AG04450 (cell line): ENCODE measurements at regions not wholly inside any gene's neighbourhood (a gene's known extent, or its start where the extent isn't known, plus 50 kb on each side); places are given as distances from the start of the nearest gene placed in this dataset.
"Not testable (repeated sequence)": the region's sequence is repeated elsewhere in the genome, so short reads cannot be mapped to it uniquely, and the experiment has no call there.

ENCODE experiments used
- CTCF ChIA-PET: fragments of 300-600, 350-600 bp; formaldehyde crosslinking; extraction: SDS; loops from one replicate; lab custom pipeline; 2022; ENCODE audit warnings: antibody characterized with exemption, inconsistent platforms; lab: Charles Lee
- POLR2A ChIA-PET: fragments of 350-600 bp; formaldehyde crosslinking; extraction: SDS; loops from one replicate; lab custom pipeline; 2021; ENCODE audit warnings: antibody characterized with exemption, inconsistent platforms; lab: Yijun Ruan, JAX
- DNase-seq: peaks from one replicate; pipeline ENCODE4 v3.0.0-alpha.2; 2011; ENCODE audit warnings: low read depth, low spot score
- H3K27ac ChIP-seq: one replicate; pipeline ENCODE4 v1.5.1; 2012; ENCODE audit warnings: low read depth, low read length, control low read depth
- H3K27me3 ChIP-seq: one replicate; pipeline ENCODE4 v1.6.0; 2012; ENCODE audit warnings: low read length; ENCODE audit not compliant: control insufficient read depth, insufficient read depth
- H3K4me3 ChIP-seq: 2 replicates; pipeline ENCODE4 v1.5.1; 2011; ENCODE audit warnings: mild to moderate bottlenecking, low read depth, low read length, control low read depth
- H3K9me3 ChIP-seq: 2 replicates; pipeline ENCODE4 v1.5.1; 2012; ENCODE audit warnings: low read length; ENCODE audit not compliant: control insufficient read depth, insufficient read depth
- CTCF ChIP-seq: IDR thresholded peaks from 2 replicates; pipeline ENCODE4 v1.5.1; 2011; ENCODE audit warnings: low read depth, low read length, control low read depth, inconsistent platforms

- ChIA-PET POLR2A (no interaction called here), CTCF (no interaction called here)
- H3K4me3 ChIP-seq: no peak overlapping the region
- no peaks in the 10 kb centered on the region for H3K9me3 ChIP-seq
- no peak overlapping the region for H3K27ac ChIP-seq
- TF ChIP-seq CTCF: no peak
- no peak for DNase-seq
- no peaks in the 10 kb centered on the region for H3K27me3 ChIP-seq
Measured at GRCh38 chr1:82059959-82060358, 259.2 kb downstream of the ADGRL2 start.

- no peak for DNase-seq
- CTCF ChIA-PET: no interaction called here
- POLR2A ChIA-PET: no interaction called here
- TF ChIP-seq CTCF: no peak
- H3K27me3 ChIP-seq: no peaks in the 10 kb centered on the region
- H3K4me3 ChIP-seq: no peak overlapping the region
- H3K27ac ChIP-seq: no peak overlapping the region
- no peaks in the 10 kb centered on the region for H3K9me3 ChIP-seq
Measured at GRCh38 chr1:82057011-82057410, 256.3 kb downstream of the ADGRL2 start.

- DNase-seq, CTCF ChIA-PET, POLR2A ChIA-PET, H3K4me3 ChIP-seq, H3K9me3 ChIP-seq, H3K27ac ChIP-seq, H3K27me3 ChIP-seq: not testable (repeated sequence)
Measured at GRCh38 chr1:82055375-82055774, 254.6 kb downstream of the ADGRL2 start.

- no peak for TF ChIP-seq CTCF
- Histone ChIP-seq H3K9me3 (no peaks in the 10 kb centered on the region), H3K27me3 (no peaks in the 10 kb centered on the region), H3K27ac (no peak overlapping the region), H3K4me3 (no peak overlapping the region)
- ChIA-PET POLR2A (no interaction called here), CTCF (no interaction called here)
- DNase-seq: no peak
Measured at GRCh38 chr1:82052563-82052962, 251.8 kb downstream of the ADGRL2 start.

GRCh38 chr1:82048596-82048995 lies 247.9 kb downstream of the ADGRL2 start:
- ChIA-PET CTCF (no interaction called here), POLR2A (no interaction called here)
- Histone ChIP-seq H3K27ac (no peak overlapping the region), H3K9me3 (no peaks in the 10 kb centered on the region), H3K4me3 (no peak overlapping the region), H3K27me3 (no peaks in the 10 kb centered on the region)
- DNase-seq: no peak
- no peak for TF ChIP-seq CTCF

- no peak for TF ChIP-seq CTCF
- CTCF ChIA-PET: interaction anchor here (0.5 kb wide), 1 partner anchor 1037 kb away, joined by 3 read pairs; no protein-coding TSS in a partner anchor
- no peak for DNase-seq
Measured at GRCh38 chr1:82045221-82045620, 244.5 kb downstream of the ADGRL2 start.

More at GRCh38 chr1:82045221-82045620, 244.5 kb downstream of the ADGRL2 start:
- Histone ChIP-seq H3K9me3 (no peaks in the 10 kb centered on the region), H3K27me3 (no peaks in the 10 kb centered on the region), H3K4me3 (no peak overlapping the region), H3K27ac (no peak overlapping the region)
- POLR2A ChIA-PET: no interaction called here
